ENCODE measurements at regions not wholly inside any gene's neighbourhood (a gene's known extent, or its start where the extent isn't known, plus 50 kb on each side); places are given as distances from the start of the nearest gene placed in this dataset.
A peak's percentile ranks its signal among the peaks of the same experiment; 100 is the strongest.

- DNase-seq, result no peak
Observed at GRCh38 chr10:129033340-129033739, 433.7 kb upstream of the MGMT start.

GRCh38 chr10:129033790-129034272 lies 433.2 kb upstream of the MGMT start:
- DNase-seq, result no peak

GRCh38 chr10:129035052-129035827 lies 431.8 kb upstream of the MGMT start:
- peak; percentile 4 to 13 for DNase-seq

GRCh38 chr10:129038522-129038921 lies 428.5 kb upstream of the MGMT start:
- no peak for DNase-seq

GRCh38 chr10:129039406-129040370 lies 427.4 kb upstream of the MGMT start:
- DNase-seq, result no peak

- DNase-seq, result no peak
Observed at GRCh38 chr10:129040377-129040776, 426.7 kb upstream of the MGMT start.

- no peak for DNase-seq
Observed at GRCh38 chr10:129041916-129042315, 425.1 kb upstream of the MGMT start.

GRCh38 chr10:129042776-129043595 lies 424.1 kb upstream of the MGMT start:
- DNase-seq, result no peak

- no peak for DNase-seq
Observed at GRCh38 chr10:129043691-129044090, 423.4 kb upstream of the MGMT start.

- no peak for DNase-seq
Observed at GRCh38 chr10:129045599-129045998, 421.4 kb upstream of the MGMT start.

GRCh38 chr10:129046065-129046681 lies 420.9 kb upstream of the MGMT start:
- DNase-seq, result no peak

GRCh38 chr10:129046962-129047361 lies 420.1 kb upstream of the MGMT start:
- DNase-seq, result no peak

GRCh38 chr10:129047600-129047999 lies 419.4 kb upstream of the MGMT start:
- no peak for DNase-seq

GRCh38 chr10:129048513-129048912 lies 418.5 kb upstream of the MGMT start:
- no peak for DNase-seq

- DNase-seq, result no peak
Observed at GRCh38 chr10:129049501-129049900, 417.5 kb upstream of the MGMT start.

- no peak for DNase-seq
Observed at GRCh38 chr10:129055225-129055624, 411.8 kb upstream of the MGMT start.

GRCh38 chr10:129055986-129056385 lies 411.1 kb upstream of the MGMT start:
- DNase-seq, result no peak

- DNase-seq, result no peak
Observed at GRCh38 chr10:129056734-129057689, 410.0 kb upstream of the MGMT start.

GRCh38 chr10:129057856-129058663 lies 409.0 kb upstream of the MGMT start:
- DNase-seq, result no peak

- no peak for DNase-seq
Observed at GRCh38 chr10:129058664-129059155, 408.3 kb upstream of the MGMT start.
